Endothelial cell (in vitro differentiated cells): ENCODE measurements at regions not wholly inside any gene's neighbourhood (a gene's known extent, or its start where the extent isn't known, plus 50 kb on each side); places are given as distances from the start of the nearest gene placed in this dataset.
A peak's percentile ranks its signal among the peaks of the same experiment; 100 is the strongest.

Source experiments
- DNase-seq: peaks from one replicate; pipeline ENCODE4 v3.0.0; 2021; ENCODE audit warnings: low spot score
- H3K27ac Mint-ChIP-seq: one replicate; pipeline ENCODE4 v1.8.0; 2021; ENCODE audit warnings: mixed read lengths, inconsistent platforms; ENCODE audit not compliant: unreplicated experiment
- H3K27me3 Mint-ChIP-seq: one replicate; pipeline ENCODE4 v1.8.0; 2021; ENCODE audit warnings: mild to moderate bottlenecking, moderate library complexity, mixed read lengths, inconsistent platforms; ENCODE audit not compliant: unreplicated experiment
- H3K36me3 Mint-ChIP-seq: one replicate; pipeline ENCODE4 v1.8.0; 2021; ENCODE audit warnings: mild to moderate bottlenecking, low read depth, mixed read lengths, inconsistent platforms; ENCODE audit not compliant: unreplicated experiment
- H3K4me1 Mint-ChIP-seq: one replicate; pipeline ENCODE4 v1.8.0; 2021; ENCODE audit warnings: mild to moderate bottlenecking, mixed read lengths, inconsistent platforms; ENCODE audit not compliant: unreplicated experiment
- H3K4me3 Mint-ChIP-seq: one replicate; pipeline ENCODE4 v1.8.0; 2021; ENCODE audit warnings: mild to moderate bottlenecking, mixed read lengths, inconsistent platforms; ENCODE audit not compliant: unreplicated experiment
- H3K9me3 Mint-ChIP-seq: one replicate; pipeline ENCODE4 v1.8.0; 2021; ENCODE audit warnings: mixed read lengths, inconsistent platforms; ENCODE audit not compliant: unreplicated experiment
- CTCF ChIP-seq: fragments of 200-600 bp; sonication (generic); IDR thresholded peaks from one replicate; pipeline ENCODE4 v1.5.0; 2021; ENCODE audit warnings: antibody characterized with exemption; ENCODE audit not compliant: unreplicated experiment

- Mint-ChIP-seq H3K4me1 (no peaks in the 10 kb centered on the region), H3K27me3 (no peaks in the 10 kb centered on the region), H3K4me3 (no peak overlapping the region), H3K9me3 (no peaks in the 10 kb centered on the region), H3K36me3 (no peaks in the 10 kb centered on the region), H3K27ac (no peak overlapping the region)
- no peak for DNase-seq
- no peak for TF ChIP-seq CTCF
These were observed 806.3 kb downstream of the STIM2 start for GRCh38 chr4:27666943-27667342.

GRCh38 chr4:27668001-27668400, 807.4 kb downstream of the STIM2 start:
- H3K4me1 Mint-ChIP-seq = no peaks in the 10 kb centered on the region
- no peaks in the 10 kb centered on the region for H3K9me3 Mint-ChIP-seq
- no peak for TF ChIP-seq CTCF
- H3K36me3 Mint-ChIP-seq = no peaks in the 10 kb centered on the region
- no peak overlapping the region for H3K27ac Mint-ChIP-seq
- H3K27me3 Mint-ChIP-seq = no peaks in the 10 kb centered on the region
- DNase-seq = no peak
- H3K4me3 Mint-ChIP-seq = no peak overlapping the region

- TF ChIP-seq CTCF = no peak
- H3K27ac Mint-ChIP-seq = no peak overlapping the region
- no peak for DNase-seq
- H3K4me3 Mint-ChIP-seq = no peak overlapping the region
- no peaks in the 10 kb centered on the region for H3K4me1 Mint-ChIP-seq
- H3K27me3 Mint-ChIP-seq = no peaks in the 10 kb centered on the region
- no peaks in the 10 kb centered on the region for H3K9me3 Mint-ChIP-seq
- H3K36me3 Mint-ChIP-seq = no peaks in the 10 kb centered on the region
These were observed 817.4 kb downstream of the STIM2 start for GRCh38 chr4:27678027-27678426.

GRCh38 chr4:27684610-27685011, 824.0 kb downstream of the STIM2 start:
- H3K9me3 Mint-ChIP-seq = no peaks in the 10 kb centered on the region
- no peak overlapping the region for H3K4me3 Mint-ChIP-seq
- peak; percentile 70 for DNase-seq
- H3K36me3 Mint-ChIP-seq = no peaks in the 10 kb centered on the region
- H3K4me1 Mint-ChIP-seq = peaks cover 4% of the 10 kb centered on the region
- peaks cover 2% of the 10 kb centered on the region for H3K27me3 Mint-ChIP-seq
- TF ChIP-seq CTCF = peak; percentile 55
- no peak overlapping the region for H3K27ac Mint-ChIP-seq

GRCh38 chr4:27685091-27685490, 824.5 kb downstream of the STIM2 start:
- Mint-ChIP-seq H3K9me3 (no peaks in the 10 kb centered on the region), H3K4me3 (no peak overlapping the region), H3K4me1 (peaks cover 4% of the 10 kb centered on the region), H3K27me3 (peaks cover 3% of the 10 kb centered on the region), H3K36me3 (no peaks in the 10 kb centered on the region), H3K27ac (no peak overlapping the region)
- TF ChIP-seq CTCF = no peak
- DNase-seq = no peak
